Esophagus (tissue), 2 donors: ENCODE measurements at regions not wholly inside any gene's neighbourhood (a gene's known extent, or its start where the extent isn't known, plus 50 kb on each side); places are given as distances from the start of the nearest gene placed in this dataset.
"Not testable (repeated sequence)": the region's sequence is repeated elsewhere in the genome, so short reads cannot be mapped to it uniquely, and the experiment has no call there.

Source experiments
- H3K27ac ChIP-seq, 2 donors: one replicate each; pipeline ENCODE4 v1.5.1; 2013; ENCODE audit warnings: low read depth in 2 of 2, mild to moderate bottlenecking in 2 of 2, inconsistent platforms in 1 of 2, low read length in 1 of 2, moderate library complexity in 1 of 2
- H3K27me3 ChIP-seq, 2 donors: one replicate each; pipeline ENCODE4 v1.6.1; 2013; ENCODE audit warnings: low read length in 2 of 2, control low read depth in 1 of 2, mild to moderate bottlenecking in 1 of 2; ENCODE audit not compliant: insufficient read depth in 2 of 2, control insufficient read depth in 1 of 2
- H3K36me3 ChIP-seq, 2 donors: one replicate each; pipeline ENCODE4 v1.6.1; 2013; ENCODE audit warnings: low read length in 1 of 2; ENCODE audit not compliant: control insufficient read depth in 2 of 2, insufficient read depth in 2 of 2
- H3K4me1 ChIP-seq, 2 donors: one replicate each; pipeline ENCODE4 v1.6.1; 2013; ENCODE audit warnings: low read length in 1 of 2; ENCODE audit not compliant: control insufficient read depth in 2 of 2, insufficient read depth in 2 of 2
- H3K4me3 ChIP-seq, 2 donors: one replicate each; pipeline ENCODE4 v1.5.1; 2013; ENCODE audit warnings: low read length in 2 of 2, mild to moderate bottlenecking in 2 of 2, low read depth in 1 of 2, moderate library complexity in 1 of 2
- H3K9me3 ChIP-seq, 2 donors: one replicate each; pipeline ENCODE4 v1.6.1; 2013; ENCODE audit warnings: mild to moderate bottlenecking in 2 of 2, low read depth in 1 of 2, low read length in 1 of 2, moderate library complexity in 1 of 2; ENCODE audit not compliant: control insufficient read depth in 2 of 2, insufficient read depth in 1 of 2
- WGBS, 2 donors: extraction: QIAGEN DNeasy Blood & Tissue Kit; methylation state at CpG; one replicate each; pipeline ENCODE4 v1.1.7; 2013; 5-methylcytosine and 5-hydroxymethylcytosine counted together
- donor health status: healthy with polysubstance abuse.
- donor health status: Bipolar disorder and iron deficiency.

GRCh38 chr18:961644-962355, 57.1 kb downstream of the ADCYAP1 start:
- 14 to 15% methylated on average over 19 of the region's 19 CpGs for WGBS, 2 donors

GRCh38 chr18:963276-963675, 58.6 kb downstream of the ADCYAP1 start:
- H3K9me3 ChIP-seq: no peaks in the 10 kb centered on the region
- WGBS, 2 donors: 79 to 80% methylated on average over 2 of the region's 2 CpGs
- H3K4me3 ChIP-seq: no peak overlapping the region
- no peaks in the 10 kb centered on the region for H3K4me1 ChIP-seq
- no peaks in the 10 kb centered on the region for H3K36me3 ChIP-seq
- H3K27me3 ChIP-seq: no peaks in the 10 kb centered on the region
- H3K27ac ChIP-seq: no peak overlapping the region

More at GRCh38 chr18:961644-962355, 57.1 kb downstream of the ADCYAP1 start:
- Histone ChIP-seq H3K9me3 (no peaks in the 10 kb centered on the region), H3K36me3 (no peaks in the 10 kb centered on the region), H3K27ac (no peak overlapping the region), H3K4me3 (no peak overlapping the region), H3K27me3 (no peaks in the 10 kb centered on the region), H3K4me1 (no peaks in the 10 kb centered on the region)

- 80 to 84% methylated on average over 11 of the region's 11 CpGs for WGBS, 2 donors
- Histone ChIP-seq H3K9me3 (no peaks in the 10 kb centered on the region), H3K36me3 (no peaks in the 10 kb centered on the region), H3K27me3 (no peaks in the 10 kb centered on the region), H3K27ac (no peak overlapping the region), H3K4me3 (no peak overlapping the region), H3K4me1 (no peaks in the 10 kb centered on the region)
These were observed 61.5 kb downstream of the ADCYAP1 start for GRCh38 chr18:965921-966758.

- no peaks in the 10 kb centered on the region for H3K27me3 ChIP-seq
- H3K27ac ChIP-seq: no peak overlapping the region
- no peaks in the 10 kb centered on the region for H3K9me3 ChIP-seq
- no peak overlapping the region for H3K4me3 ChIP-seq
- H3K36me3 ChIP-seq: no peaks in the 10 kb centered on the region
- WGBS, 2 donors: 62 to 64% methylated on average over 8 of the region's 8 CpGs
- no peaks in the 10 kb centered on the region for H3K4me1 ChIP-seq
These were observed 62.3 kb downstream of the ADCYAP1 start for GRCh38 chr18:966759-967576.

- H3K27ac ChIP-seq, H3K27me3 ChIP-seq, H3K9me3 ChIP-seq, H3K4me3 ChIP-seq, H3K36me3 ChIP-seq, H3K4me1 ChIP-seq: not testable (repeated sequence)
- WGBS, 2 donors: 67 to 70% methylated on average over 1 of the region's 1 CpG
These were observed 64.2 kb downstream of the ADCYAP1 start for GRCh38 chr18:968910-969309.

- H3K9me3 ChIP-seq, H3K4me1 ChIP-seq, H3K27ac ChIP-seq, H3K36me3 ChIP-seq, H3K27me3 ChIP-seq, H3K4me3 ChIP-seq: not testable (repeated sequence)
- 80 to 91% methylated on average over 3 of the region's 3 CpGs for WGBS, 2 donors
These were observed 64.6 kb downstream of the ADCYAP1 start for GRCh38 chr18:969311-969710.

GRCh38 chr18:974606-975005, 69.9 kb downstream of the ADCYAP1 start:
- H3K27ac ChIP-seq, H3K4me3 ChIP-seq, H3K4me1 ChIP-seq, H3K36me3 ChIP-seq, H3K9me3 ChIP-seq, H3K27me3 ChIP-seq: not testable (repeated sequence)
- WGBS, 2 donors: 75 to 79% methylated on average over 2 to 3 of the region's 6 CpGs

- WGBS, 2 donors: 81 to 82% methylated on average over 20 to 23 of the region's 37 CpGs
- H3K9me3 ChIP-seq, H3K27me3 ChIP-seq, H3K4me1 ChIP-seq, H3K4me3 ChIP-seq, H3K27ac ChIP-seq, H3K36me3 ChIP-seq: not testable (repeated sequence)
These were observed 71.9 kb downstream of the ADCYAP1 start for GRCh38 chr18:976393-977128.

GRCh38 chr18:977327-977726, 72.7 kb downstream of the ADCYAP1 start:
- not testable (repeated sequence) for H3K9me3 ChIP-seq, H3K27ac ChIP-seq, H3K27me3 ChIP-seq, H3K36me3 ChIP-seq, H3K4me3 ChIP-seq, H3K4me1 ChIP-seq
- 55 to 57% methylated on average over 1 of the region's 1 CpG for WGBS, 2 donors
